GM12873 (cell line): ENCODE measurements at regions not wholly inside any gene's neighbourhood (a gene's known extent, or its start where the extent isn't known, plus 50 kb on each side); places are given as distances from the start of the nearest gene placed in this dataset.

ENCODE experiments used
- TF ChIP-seq, protein P1 (sequence below): IDR thresholded peaks from 2 replicates; pipeline ENCODE4 v1.5.1; 2012; ENCODE audit warnings: low read depth, mild to moderate bottlenecking, moderate library complexity, low read length, control low read depth; ENCODE audit not compliant: insufficient read depth; ENCODE audit errors: missing control alignments

DNA sequence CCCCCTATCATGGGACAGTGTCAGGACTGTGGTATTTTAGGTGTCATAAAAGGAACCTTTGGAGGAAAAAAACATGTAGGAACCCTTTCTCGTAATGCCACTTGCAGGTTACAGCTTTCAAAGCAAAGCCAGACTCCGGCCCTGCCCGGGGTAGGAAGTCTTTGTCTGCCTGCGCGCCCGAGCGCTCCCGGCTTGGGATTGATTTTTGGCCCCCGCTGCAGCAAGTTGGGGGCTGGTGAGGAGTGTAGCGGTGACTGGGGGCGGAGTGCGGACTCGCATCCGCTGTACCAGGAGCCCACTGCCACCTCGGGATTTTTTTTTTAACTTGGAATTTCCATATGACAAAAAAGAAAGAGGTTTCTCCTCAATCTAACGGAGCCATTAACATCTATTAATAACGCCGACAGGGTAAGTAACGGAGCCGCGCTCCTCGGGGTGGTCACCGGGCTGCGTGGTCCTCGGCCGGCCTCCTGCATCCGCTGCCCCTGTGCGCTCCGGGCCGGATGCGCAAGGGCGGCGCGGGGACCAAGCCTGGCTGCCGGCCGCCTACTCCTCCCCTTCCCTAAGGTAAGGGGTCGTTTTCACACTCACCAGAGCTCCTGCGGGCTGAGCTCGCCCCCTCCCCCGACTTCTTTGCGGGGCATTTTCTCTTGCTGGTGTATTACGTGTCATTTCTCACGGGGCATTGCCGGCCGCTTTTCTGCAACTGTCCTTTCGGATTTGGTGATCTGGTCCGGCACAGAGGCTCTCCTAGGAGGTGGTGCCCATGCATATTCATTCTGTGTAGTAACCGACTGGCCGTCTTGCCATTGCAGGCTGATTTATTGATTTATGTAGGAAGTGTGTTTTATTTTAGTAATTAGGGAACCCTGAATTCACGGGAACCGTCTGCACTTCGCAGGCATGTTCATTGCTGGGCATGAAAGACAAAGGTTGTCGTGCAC, 219.8 kb upstream of the TOPAZ1 start:
- TF ChIP-seq, protein P1, sequence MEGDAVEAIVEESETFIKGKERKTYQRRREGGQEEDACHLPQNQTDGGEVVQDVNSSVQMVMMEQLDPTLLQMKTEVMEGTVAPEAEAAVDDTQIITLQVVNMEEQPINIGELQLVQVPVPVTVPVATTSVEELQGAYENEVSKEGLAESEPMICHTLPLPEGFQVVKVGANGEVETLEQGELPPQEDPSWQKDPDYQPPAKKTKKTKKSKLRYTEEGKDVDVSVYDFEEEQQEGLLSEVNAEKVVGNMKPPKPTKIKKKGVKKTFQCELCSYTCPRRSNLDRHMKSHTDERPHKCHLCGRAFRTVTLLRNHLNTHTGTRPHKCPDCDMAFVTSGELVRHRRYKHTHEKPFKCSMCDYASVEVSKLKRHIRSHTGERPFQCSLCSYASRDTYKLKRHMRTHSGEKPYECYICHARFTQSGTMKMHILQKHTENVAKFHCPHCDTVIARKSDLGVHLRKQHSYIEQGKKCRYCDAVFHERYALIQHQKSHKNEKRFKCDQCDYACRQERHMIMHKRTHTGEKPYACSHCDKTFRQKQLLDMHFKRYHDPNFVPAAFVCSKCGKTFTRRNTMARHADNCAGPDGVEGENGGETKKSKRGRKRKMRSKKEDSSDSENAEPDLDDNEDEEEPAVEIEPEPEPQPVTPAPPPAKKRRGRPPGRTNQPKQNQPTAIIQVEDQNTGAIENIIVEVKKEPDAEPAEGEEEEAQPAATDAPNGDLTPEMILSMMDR, result no peak

- TF ChIP-seq, protein P1, result no peak
Measured at GRCh38 chr3:44023961-44024593, 217.6 kb upstream of the TOPAZ1 start.

DNA sequence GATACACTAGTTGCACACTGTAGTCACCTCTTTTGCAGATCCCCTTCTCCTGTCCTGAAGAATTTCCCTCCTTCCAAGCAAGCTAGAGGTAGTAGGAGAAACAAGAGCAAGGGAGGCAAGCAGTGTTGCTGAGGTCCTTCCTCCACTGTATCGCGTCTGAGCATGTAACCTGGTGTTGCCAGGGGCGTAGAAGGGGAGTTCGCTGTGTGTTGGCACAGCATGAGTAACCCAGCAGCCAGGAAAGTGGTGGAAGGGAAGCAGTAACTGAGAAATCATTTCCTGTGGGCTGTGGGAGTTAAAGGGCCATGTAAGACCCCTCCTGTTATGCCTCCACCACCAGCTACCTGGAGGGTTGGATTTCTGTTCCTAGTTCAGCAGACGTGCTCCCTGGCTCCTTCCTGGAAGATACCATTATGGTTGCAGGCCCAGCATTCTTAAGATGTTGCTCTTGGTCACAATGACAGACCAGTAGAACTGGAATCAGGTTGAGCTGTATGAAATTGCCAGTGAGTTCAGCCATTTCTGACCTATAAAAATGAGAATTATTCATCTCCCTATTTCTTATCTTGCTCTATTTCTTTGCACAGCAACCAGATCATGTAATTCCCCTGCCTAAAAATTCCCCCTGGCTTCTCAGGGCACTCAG, 215.3 kb upstream of the TOPAZ1 start:
- TF ChIP-seq, protein P1, result no peak

GRCh38 chr3:44029100-44029499, 212.6 kb upstream of the TOPAZ1 start:
- TF ChIP-seq, protein P1, result no peak

DNA sequence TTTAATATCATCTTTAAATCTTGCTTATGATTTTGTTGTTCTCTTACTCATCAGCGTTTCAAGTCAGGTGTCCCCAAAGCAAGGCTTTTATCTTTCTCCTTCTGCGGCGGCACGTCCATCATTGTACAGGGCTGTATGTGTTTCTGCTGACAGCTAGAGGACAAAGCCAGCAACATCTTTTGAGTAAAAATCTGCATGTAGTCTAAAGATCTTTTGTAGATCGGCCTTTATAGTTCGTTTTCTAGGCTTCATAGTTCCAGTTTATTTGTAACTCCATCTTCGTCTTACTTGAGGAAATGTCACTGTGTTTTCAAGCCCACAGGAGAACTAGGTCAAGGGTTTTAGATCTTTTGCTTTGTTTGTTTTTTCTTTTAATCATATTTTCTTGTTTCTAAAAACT, 211.4 kb upstream of the TOPAZ1 start:
- TF ChIP-seq, protein P1, result no peak

DNA sequence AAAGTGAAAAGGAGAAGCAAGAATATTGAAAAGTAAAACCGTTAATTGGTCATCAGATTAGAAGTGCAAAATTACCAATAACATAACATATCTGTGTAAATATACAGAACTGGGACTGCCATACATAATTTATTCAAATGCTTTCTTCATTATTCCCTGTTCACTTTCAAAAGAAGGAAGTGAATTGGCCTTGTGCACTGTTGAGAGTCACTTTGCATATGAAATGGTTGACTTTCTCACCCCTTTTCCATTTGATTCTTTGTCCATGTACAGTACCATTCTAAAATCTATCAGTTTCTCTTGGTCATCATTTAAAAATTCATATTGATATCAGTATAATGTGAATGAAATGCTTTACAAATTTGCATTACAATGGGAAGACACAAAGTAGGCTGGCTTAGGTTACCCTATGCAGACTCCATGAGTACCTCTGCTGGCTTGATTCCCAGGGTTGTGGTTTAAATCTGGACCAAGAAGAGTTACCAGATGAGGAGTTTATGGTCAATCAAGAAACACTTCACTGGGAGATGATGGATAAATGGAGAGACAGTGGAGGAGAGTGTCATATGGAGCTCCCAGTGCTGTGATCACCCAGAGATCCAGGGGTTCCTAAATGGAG, 210.9 kb upstream of the TOPAZ1 start:
- TF ChIP-seq, protein P1, result no peak
